ENCODE measurements at regions not wholly inside any gene's neighbourhood (a gene's known extent, or its start where the extent isn't known, plus 50 kb on each side); places are given as distances from the start of the nearest gene placed in this dataset.

GRCh38 chr5:133698259-133698554 lies 85.9 kb upstream of the FSTL4 start:
- no peak overlapping the region for H3K4me3 ChIP-seq
- no peaks in the 10 kb centered on the region for H3K4me1 ChIP-seq
- no peak overlapping the region for H3K27ac ChIP-seq
- H3K27me3 ChIP-seq = peaks cover 5% of the 10 kb centered on the region
- no peaks in the 10 kb centered on the region for H3K36me3 ChIP-seq
- H3K9me3 ChIP-seq = no peaks in the 10 kb centered on the region
- ATAC-seq = no peak
- 80 to 100% methylated on average over 1 of the region's 3 CpGs for WGBS, 2 donors (ENCODE audit: low coverage in 1 of 2)
- TF ChIP-seq EP300 (IDR thresholded peaks at IDR 0.05) (no peak), POLR2A (IDR thresholded peaks at IDR 0.05) (no peak), CTCF (IDR thresholded peaks at IDR 0.05) (no peak), POLR2AphosphoS5 (IDR thresholded peaks at IDR 0.05) (no peak)

DNA sequence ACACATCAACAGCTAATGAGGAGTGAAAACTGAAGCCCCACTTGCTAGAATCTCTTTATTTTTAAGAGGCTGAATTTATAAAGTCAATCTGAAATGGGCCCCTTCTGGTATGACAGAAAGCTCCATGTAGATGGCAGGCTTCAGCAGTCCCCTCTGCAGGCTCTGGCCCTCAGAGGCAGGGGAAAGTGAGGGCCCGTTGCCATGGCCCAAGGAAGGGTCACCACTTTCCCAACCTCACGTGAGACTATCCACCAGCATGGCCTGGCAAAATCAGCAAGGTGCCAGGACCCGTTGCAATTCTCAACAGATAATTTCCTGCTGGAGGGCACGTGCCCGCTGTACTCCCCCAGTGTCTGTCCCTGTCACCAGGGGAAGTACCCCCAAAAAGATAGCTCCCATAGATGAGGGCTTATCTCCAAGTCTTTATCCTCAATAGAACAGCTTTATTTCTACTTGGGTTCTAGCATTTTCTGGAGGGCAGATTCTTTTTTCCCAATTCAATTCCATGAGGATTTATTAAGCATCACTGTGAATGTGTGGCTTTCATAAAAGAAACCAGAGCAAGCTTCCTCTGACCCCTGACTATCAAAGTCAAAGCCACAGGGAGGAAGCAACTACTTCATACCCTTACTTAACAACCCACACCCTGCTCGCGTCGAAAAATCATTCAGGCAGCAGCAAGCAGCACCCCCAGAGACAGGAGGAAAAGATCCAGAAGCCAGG lies 85.4 kb upstream of the FSTL4 start:
- H3K27ac ChIP-seq = no peak overlapping the region
- no peaks in the 10 kb centered on the region for H3K4me1 ChIP-seq
- no peak for TF ChIP-seq POLR2AphosphoS5 (IDR thresholded peaks at IDR 0.05)
- no peak overlapping the region for H3K4me3 ChIP-seq
- no peaks in the 10 kb centered on the region for H3K9me3 ChIP-seq
- no peaks in the 10 kb centered on the region for H3K36me3 ChIP-seq
- no peak for ATAC-seq
- WGBS, 2 donors (ENCODE audit: low coverage in 1 of 2) = 81 to 86% methylated on average over 2 to 7 of the region's 8 CpGs
- H3K27me3 ChIP-seq = peaks cover 5% of the 10 kb centered on the region

DNA sequence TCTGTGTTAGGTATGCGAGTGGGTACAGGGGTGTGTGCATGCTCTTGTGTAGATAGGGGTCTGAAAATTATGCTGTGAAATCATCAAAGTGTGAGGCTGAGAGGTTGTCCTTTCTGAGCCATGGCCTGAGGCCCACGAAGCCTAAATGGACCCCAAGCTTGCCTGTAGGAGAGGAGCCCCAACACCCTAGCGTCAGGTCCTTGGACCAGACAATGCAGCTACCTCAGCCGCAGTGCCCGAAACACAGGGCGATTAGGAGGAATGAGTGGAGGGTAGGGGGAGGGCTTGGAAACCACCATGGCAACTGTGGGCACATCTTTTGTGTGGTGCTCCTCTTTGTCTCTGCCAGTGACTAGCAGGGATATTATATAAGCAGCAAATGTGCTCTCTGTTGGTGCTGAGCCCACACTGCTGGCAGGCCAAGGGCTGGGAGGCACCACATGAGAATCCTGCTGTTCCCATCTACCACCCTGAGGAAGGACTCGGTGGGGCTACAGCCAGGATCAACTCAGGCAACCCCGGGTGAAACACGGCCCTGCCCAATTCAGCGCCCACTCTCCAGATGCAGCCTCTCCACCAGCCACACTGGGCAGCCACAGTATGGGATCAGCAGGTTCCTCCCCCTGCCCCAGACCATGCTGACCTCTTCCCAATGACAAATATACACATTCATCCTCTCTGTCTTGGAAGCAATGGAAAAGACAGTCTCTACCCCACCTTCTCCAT lies 84.6 kb upstream of the FSTL4 start:
- Histone ChIP-seq H3K36me3 (no peaks in the 10 kb centered on the region), H3K4me1 (no peaks in the 10 kb centered on the region), H3K27me3 (peaks cover 5% of the 10 kb centered on the region), H3K27ac (no peak overlapping the region), H3K4me3 (no peak overlapping the region), H3K9me3 (no peaks in the 10 kb centered on the region)
- TF ChIP-seq POLR2AphosphoS5 (IDR thresholded peaks at IDR 0.05) (no peak), EP300 (IDR thresholded peaks at IDR 0.05) (no peak), CTCF (IDR thresholded peaks at IDR 0.05) (no peak), POLR2A (IDR thresholded peaks at IDR 0.05) (no peak)
- ATAC-seq = no peak
- WGBS, 2 donors (ENCODE audit: low coverage in 1 of 2) = 74 to 90% methylated on average over 2 to 3 of the region's 10 CpGs

- no peak for TF ChIP-seq POLR2A (IDR thresholded peaks at IDR 0.05)
- TF ChIP-seq CTCF (IDR thresholded peaks at IDR 0.05) = no peak
- TF ChIP-seq EP300 (IDR thresholded peaks at IDR 0.05) = no peak
- TF ChIP-seq POLR2AphosphoS5 (IDR thresholded peaks at IDR 0.05) = no peak
- Histone ChIP-seq H3K4me3 (no peak overlapping the region), H3K27ac (no peak overlapping the region), H3K36me3 (no peaks in the 10 kb centered on the region), H3K9me3 (no peaks in the 10 kb centered on the region), H3K4me1 (no peaks in the 10 kb centered on the region), H3K27me3 (peaks cover 5% of the 10 kb centered on the region)
- ATAC-seq = no peak
- 70 to 89% methylated on average over 2 to 8 of the region's 10 CpGs for WGBS, 2 donors (ENCODE audit: low coverage in 1 of 2)
Observed at GRCh38 chr5:133696006-133696584, 83.8 kb upstream of the FSTL4 start.

GRCh38 chr5:133694181-133694831 lies 82.0 kb upstream of the FSTL4 start:
- H3K4me1 ChIP-seq = no peaks in the 10 kb centered on the region

More at GRCh38 chr5:133694181-133694831, 82.0 kb upstream of the FSTL4 start:
- Histone ChIP-seq H3K36me3 (no peaks in the 10 kb centered on the region), H3K4me3 (no peak overlapping the region), H3K27me3 (peaks cover 21% of the 10 kb centered on the region), H3K27ac (no peak overlapping the region), H3K9me3 (no peaks in the 10 kb centered on the region)
- TF ChIP-seq POLR2A (IDR thresholded peaks at IDR 0.05) (no peak), POLR2AphosphoS5 (IDR thresholded peaks at IDR 0.05) (no peak), EP300 (IDR thresholded peaks at IDR 0.05) (no peak), CTCF (IDR thresholded peaks at IDR 0.05) (no peak)
- no peak for ATAC-seq
- 89 to 93% methylated on average over 3 to 5 of the region's 6 CpGs for WGBS, 2 donors (ENCODE audit: low coverage in 1 of 2)

Measured in gastroesophageal sphincter (tissue), 4 donors.